Lower lobe of right lung (tissue), 2 donors: ENCODE measurements at regions not wholly inside any gene's neighbourhood (a gene's known extent, or its start where the extent isn't known, plus 50 kb on each side); places are given as distances from the start of the nearest gene placed in this dataset.

ENCODE experiments used
- ATAC-seq, 2 donors: fragments of 200-7000 bp; cut with Tn5 transposase; one replicate each; pipeline ENCODE4 v1.9.1; 2020 to 2022; ENCODE audit warnings: mild to moderate bottlenecking in 2 of 2, moderate library complexity in 2 of 2
- DNase-seq: peaks from one replicate; pipeline ENCODE4 v3.0.0-alpha.2; 2020
- H3K27ac ChIP-seq: fragments of 200-600 bp; one replicate; pipeline ENCODE4 v1.8.0; 2022
- H3K27me3 ChIP-seq: fragments of 200-600 bp; one replicate; pipeline ENCODE4 v1.8.0; 2022; ENCODE audit warnings: low read depth
- H3K36me3 ChIP-seq: fragments of 200-600 bp; one replicate; pipeline ENCODE4 v1.8.0; 2022; ENCODE audit warnings: mild to moderate bottlenecking
- H3K4me1 ChIP-seq: fragments of 200-600 bp; one replicate; pipeline ENCODE4 v1.8.0; 2022
- H3K4me3 ChIP-seq: fragments of 200-600 bp; one replicate; pipeline ENCODE4 v1.8.0; 2022; ENCODE audit warnings: mild to moderate bottlenecking
- H3K9me3 ChIP-seq: fragments of 200-600 bp; one replicate; pipeline ENCODE4 v1.8.0; 2022
- intact Hi-C: fragments of 100-400 bp; cut with DNase I; formaldehyde crosslinking; loops from one replicate; pipeline ENCODE4 v1.11.0; 2022
- TF ChIP-seq, protein P1 (sequence below): fragments of 200-600 bp; IDR thresholded peaks from one replicate; pipeline ENCODE4 v1.8.0; 2022; ENCODE audit warnings: antibody characterized with exemption, mild to moderate bottlenecking
- donor health status: DM: no; HTN: yes; CAD: no; lungs with severe emphysema.

DNA sequence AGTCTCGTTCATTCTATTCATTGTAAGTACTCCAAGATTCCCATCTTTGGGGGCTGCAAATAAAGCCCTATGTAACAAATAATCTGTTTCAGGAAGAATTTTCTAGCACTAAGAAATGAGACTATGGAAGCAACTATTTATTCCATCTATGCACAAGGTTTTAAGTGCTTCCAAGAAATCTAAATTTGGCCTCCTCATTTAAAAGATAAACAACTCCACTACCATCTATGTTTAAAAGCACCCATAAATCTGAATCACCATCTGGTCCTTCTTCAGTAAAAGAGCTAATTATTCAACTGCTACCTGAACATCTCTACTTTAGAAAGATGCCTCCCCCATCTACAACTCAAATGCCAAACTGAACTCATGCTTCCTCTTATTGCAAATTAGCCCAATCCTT, 547.3 kb upstream of the LRRC4C start:
- no peak for DNase-seq
- no peaks in the 10 kb centered on the region for H3K27me3 ChIP-seq
- no peak overlapping the region for H3K27ac ChIP-seq
- no peaks in the 10 kb centered on the region for H3K9me3 ChIP-seq
- no peak overlapping the region for H3K4me3 ChIP-seq
- no peaks in the 10 kb centered on the region for H3K36me3 ChIP-seq
- intact Hi-C loops: no loop called here
- TF ChIP-seq, protein P1, sequence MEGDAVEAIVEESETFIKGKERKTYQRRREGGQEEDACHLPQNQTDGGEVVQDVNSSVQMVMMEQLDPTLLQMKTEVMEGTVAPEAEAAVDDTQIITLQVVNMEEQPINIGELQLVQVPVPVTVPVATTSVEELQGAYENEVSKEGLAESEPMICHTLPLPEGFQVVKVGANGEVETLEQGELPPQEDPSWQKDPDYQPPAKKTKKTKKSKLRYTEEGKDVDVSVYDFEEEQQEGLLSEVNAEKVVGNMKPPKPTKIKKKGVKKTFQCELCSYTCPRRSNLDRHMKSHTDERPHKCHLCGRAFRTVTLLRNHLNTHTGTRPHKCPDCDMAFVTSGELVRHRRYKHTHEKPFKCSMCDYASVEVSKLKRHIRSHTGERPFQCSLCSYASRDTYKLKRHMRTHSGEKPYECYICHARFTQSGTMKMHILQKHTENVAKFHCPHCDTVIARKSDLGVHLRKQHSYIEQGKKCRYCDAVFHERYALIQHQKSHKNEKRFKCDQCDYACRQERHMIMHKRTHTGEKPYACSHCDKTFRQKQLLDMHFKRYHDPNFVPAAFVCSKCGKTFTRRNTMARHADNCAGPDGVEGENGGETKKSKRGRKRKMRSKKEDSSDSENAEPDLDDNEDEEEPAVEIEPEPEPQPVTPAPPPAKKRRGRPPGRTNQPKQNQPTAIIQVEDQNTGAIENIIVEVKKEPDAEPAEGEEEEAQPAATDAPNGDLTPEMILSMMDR: no peak
- H3K4me1 ChIP-seq: no peaks in the 10 kb centered on the region
- no peak for ATAC-seq

DNA sequence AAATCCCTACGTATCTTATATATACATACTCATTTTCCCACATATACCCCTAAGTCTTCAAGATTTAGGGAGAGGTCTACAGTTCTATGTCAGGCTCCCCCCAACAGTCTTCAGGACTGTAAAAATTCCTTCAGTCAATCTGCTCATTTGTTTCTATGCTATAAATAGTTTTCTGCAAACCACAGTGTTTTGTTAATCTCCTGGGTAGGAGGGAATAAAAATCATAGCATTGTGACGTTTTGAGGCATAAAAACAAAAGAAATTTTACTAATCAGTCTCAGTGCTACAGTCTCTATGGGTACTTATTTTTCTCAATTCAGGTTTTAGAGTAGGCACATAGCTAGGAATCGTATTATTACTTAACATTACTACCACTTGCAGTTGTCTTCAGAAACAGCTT, 552.8 kb upstream of the LRRC4C start:
- no peaks in the 10 kb centered on the region for H3K36me3 ChIP-seq
- H3K27me3 ChIP-seq: no peaks in the 10 kb centered on the region
- ATAC-seq (no peak), DNase-seq (no peak)
- TF ChIP-seq, protein P1: no peak
- no peaks in the 10 kb centered on the region for H3K9me3 ChIP-seq
- intact Hi-C loops: no loop called here
- H3K4me1 ChIP-seq: no peaks in the 10 kb centered on the region
- no peak overlapping the region for H3K4me3 ChIP-seq
- H3K27ac ChIP-seq: no peak overlapping the region

DNA sequence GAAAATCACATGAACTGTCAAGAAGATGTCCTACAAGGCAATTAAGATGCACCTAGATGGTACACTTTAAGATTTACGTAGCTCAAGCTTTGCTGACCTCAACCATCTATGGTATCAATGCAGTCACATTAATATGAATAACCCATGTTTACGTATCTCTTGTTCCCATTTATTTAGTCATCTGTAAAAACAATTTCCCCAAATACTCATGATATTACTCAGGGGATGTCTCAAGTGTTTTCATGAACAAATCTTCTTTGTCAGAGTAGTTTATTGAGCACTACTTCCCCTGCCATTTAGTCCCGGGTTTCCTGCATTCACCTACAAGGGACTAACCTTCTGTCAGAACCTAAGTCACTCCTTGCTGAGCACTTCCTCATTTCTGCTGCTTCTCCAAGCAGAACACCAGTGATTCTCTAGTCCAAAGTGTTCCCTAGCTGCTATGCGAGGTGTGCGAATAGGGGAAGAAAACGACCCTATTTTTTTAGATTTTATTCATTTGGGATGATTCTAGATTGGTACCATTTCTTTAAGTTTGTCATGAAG, 554.3 kb upstream of the LRRC4C start:
- intact Hi-C loops: no loop called here
- no peak overlapping the region for H3K4me3 ChIP-seq
- TF ChIP-seq, protein P1: no peak
- H3K4me1 ChIP-seq: no peaks in the 10 kb centered on the region
- no peaks in the 10 kb centered on the region for H3K9me3 ChIP-seq
- ATAC-seq (no peak), DNase-seq (no peak)
- H3K27ac ChIP-seq: no peak overlapping the region
- no peaks in the 10 kb centered on the region for H3K36me3 ChIP-seq
- H3K27me3 ChIP-seq: no peaks in the 10 kb centered on the region

DNA sequence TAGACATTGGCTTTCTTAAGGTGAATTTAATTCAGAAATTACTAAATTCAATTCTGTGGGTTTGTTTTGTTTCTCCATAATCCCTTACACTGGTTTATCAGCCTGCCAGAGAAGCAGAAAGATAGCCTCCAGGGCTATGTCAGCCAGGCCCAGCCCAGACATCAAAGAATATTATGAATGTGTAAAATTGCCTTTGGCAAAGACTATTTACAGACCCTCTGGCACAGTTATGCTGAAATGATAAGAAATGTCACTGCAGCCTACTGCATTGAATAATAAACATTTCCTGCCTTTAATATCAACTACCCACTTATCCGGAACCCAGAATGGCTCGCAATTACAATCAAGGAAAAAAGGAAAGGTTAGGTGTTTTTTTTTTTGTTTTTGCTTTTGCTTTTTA, 562.5 kb upstream of the LRRC4C start:
- H3K27ac ChIP-seq: no peak overlapping the region
- intact Hi-C loops: no loop called here
- no peaks in the 10 kb centered on the region for H3K9me3 ChIP-seq
- no peaks in the 10 kb centered on the region for H3K4me1 ChIP-seq
- H3K27me3 ChIP-seq: no peaks in the 10 kb centered on the region
- DNase-seq (no peak), ATAC-seq (no peak)
- TF ChIP-seq, protein P1: no peak
- H3K36me3 ChIP-seq: no peaks in the 10 kb centered on the region
- no peak overlapping the region for H3K4me3 ChIP-seq

DNA sequence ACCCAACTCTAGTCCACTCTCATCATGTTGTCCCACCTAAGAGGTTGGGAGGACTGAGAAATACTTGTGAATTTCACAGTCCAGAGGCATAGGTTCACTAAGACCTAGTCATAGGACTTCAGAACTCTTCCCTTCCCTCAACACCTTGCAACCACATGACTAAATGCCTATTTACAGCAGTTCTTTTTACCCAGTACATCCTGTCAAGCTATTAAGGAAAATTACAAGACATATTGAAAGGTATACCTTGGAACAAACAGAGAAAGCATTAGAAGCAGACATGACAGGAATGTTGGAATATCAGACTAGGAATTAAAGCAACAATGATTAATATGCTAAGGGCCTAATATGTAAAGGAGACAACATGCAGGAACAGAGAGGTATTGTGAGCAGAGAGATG, 563.8 kb upstream of the LRRC4C start:
- no peak overlapping the region for H3K27ac ChIP-seq
- intact Hi-C loops: no loop called here
- TF ChIP-seq, protein P1: no peak
- no peak for DNase-seq
- no peaks in the 10 kb centered on the region for H3K9me3 ChIP-seq
- H3K36me3 ChIP-seq: no peaks in the 10 kb centered on the region
- no peak for ATAC-seq
- no peaks in the 10 kb centered on the region for H3K4me1 ChIP-seq
- no peak overlapping the region for H3K4me3 ChIP-seq
- no peaks in the 10 kb centered on the region for H3K27me3 ChIP-seq
